Left lung (tissue), 4 donors: ENCODE measurements at regions not wholly inside any gene's neighbourhood (a gene's known extent, or its start where the extent isn't known, plus 50 kb on each side); places are given as distances from the start of the nearest gene placed in this dataset.

ENCODE experiments used
- ATAC-seq: fragments of 200-7000 bp; cut with Tn5 transposase; one replicate; pipeline ENCODE4 v1.9.1; 2020; ENCODE audit warnings: moderate library complexity
- DNase-seq, 4 donors: peaks; one replicate each; pipeline ENCODE4 v3.0.0-alpha.2; 2013 to 2020
- H3K27ac ChIP-seq, 2 donors: fragments of 200-600 bp; sonication (generic) in 1 of 2; one replicate each; pipeline versions ENCODE4 v1.5.0 to v1.8.0; 2020 to 2021
- H3K27me3 ChIP-seq, 2 donors: fragments of 200-600 bp; sonication (generic) in 1 of 2; one replicate each; pipeline versions ENCODE4 v1.5.0 to v1.8.0; 2020 to 2021
- H3K36me3 ChIP-seq, 2 donors: fragments of 200-600 bp; sonication (generic) in 1 of 2; one replicate each; pipeline versions ENCODE4 v1.5.0 to v1.8.0; 2020 to 2021
- H3K4me1 ChIP-seq, 2 donors: fragments of 200-600 bp; one replicate each; pipeline ENCODE4 v1.8.0; 2021
- H3K4me3 ChIP-seq, 2 donors: fragments of 200-600 bp; sonication (generic) in 1 of 2; one replicate each; pipeline versions ENCODE4 v1.5.0 to v1.8.0; 2020 to 2021; ENCODE audit warnings: mild to moderate bottlenecking in 1 of 2
- H3K9me3 ChIP-seq, 2 donors: fragments of 200-600 bp; sonication (generic) in 1 of 2; one replicate each; pipeline versions ENCODE4 v1.5.0 to v1.8.0; 2020 to 2021
- CTCF ChIP-seq, 2 donors: fragments of 200-600 bp; sonication (generic) in 1 of 2; IDR thresholded peaks; one replicate each; pipeline versions ENCODE4 v1.5.0 to v1.8.0; 2021; ENCODE audit warnings: antibody characterized with exemption in 2 of 2
- intact Hi-C, 2 donors: fragments of 100-400 bp; cut with DNase I; formaldehyde crosslinking; loops; one replicate each; pipeline versions ENCODE4 v1.11.2 to v1.14.2; 2022
- donor health status: DM: no; HTN: yes; CAD: no.
- donor health status: DM: no; HTN: no; CAD: no.

- DNase-seq (no peak), ATAC-seq (no peak)
- no peak for TF ChIP-seq CTCF (IDR thresholded peaks at IDR 0.05)
- no peaks in the 10 kb centered on the region for H3K4me1 ChIP-seq
- H3K27ac ChIP-seq: no peak overlapping the region
- intact Hi-C loops: no loop called here
- H3K36me3 ChIP-seq: no peaks in the 10 kb centered on the region
- peaks cover 0 to 2% of the 10 kb centered on the region in 2 donors for H3K9me3 ChIP-seq
- no peaks in the 10 kb centered on the region for H3K27me3 ChIP-seq
- H3K4me3 ChIP-seq: no peak overlapping the region
These were observed 945.4 kb upstream of the FLRT2 start for GRCh38 chr14:84584511-84584910.

DNA sequence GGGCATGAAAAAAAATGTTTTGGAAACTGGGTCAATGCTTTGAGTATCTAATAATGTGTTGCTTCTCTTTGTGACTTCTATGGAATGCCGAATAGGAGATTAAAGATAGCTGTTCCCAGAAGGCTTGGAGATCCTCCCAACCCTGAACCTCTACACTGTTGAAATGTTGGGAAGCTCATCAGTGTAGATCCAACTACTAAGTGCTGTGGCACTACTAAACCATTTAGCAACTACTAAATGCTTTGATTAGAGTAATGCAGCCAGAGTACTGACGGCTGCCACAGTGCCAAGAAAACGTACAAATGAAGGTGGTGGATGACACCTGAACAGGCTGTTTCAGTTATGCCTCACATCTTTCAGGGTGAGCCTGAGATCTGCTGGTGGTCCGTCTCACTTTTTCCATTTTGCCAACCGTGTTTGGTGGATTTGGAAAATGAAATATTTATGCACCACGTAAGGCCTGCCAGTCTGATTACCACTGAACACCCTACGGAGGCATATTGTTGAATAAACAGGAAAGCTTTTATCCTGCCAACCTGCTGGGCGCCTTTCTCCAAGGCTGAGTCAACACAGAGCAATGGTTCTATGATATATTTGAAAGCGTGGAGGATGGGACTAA lies 938.0 kb upstream of the FLRT2 start:
- Histone ChIP-seq H3K36me3 (no peaks in the 10 kb centered on the region), H3K27me3 (no peaks in the 10 kb centered on the region), H3K4me3 (no peak overlapping the region), H3K4me1 (no peaks in the 10 kb centered on the region), H3K9me3 (no peaks in the 10 kb centered on the region), H3K27ac (no peak overlapping the region)
- no peak for TF ChIP-seq CTCF (IDR thresholded peaks at IDR 0.05)
- no peak for ATAC-seq
- DNase-seq: no peak
- intact Hi-C loops: no loop called here

DNA sequence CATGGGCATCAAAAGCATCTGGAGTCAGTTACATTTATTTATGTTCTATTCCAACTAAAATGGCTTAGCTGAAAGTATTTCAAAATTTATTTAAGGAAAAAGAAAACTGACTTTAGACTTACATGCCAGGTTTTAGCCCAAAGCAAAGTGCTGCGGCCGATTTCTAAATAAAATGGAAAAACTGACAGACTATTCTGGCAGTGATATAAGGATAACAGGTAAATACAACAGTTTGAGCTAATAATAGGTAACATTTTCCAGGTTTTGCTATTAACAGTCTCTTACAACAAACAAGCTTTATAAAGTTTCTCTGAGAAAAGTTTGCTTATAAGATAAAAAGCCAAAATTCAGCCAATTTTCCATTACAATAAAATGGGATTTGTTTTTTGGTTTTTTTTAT lies 937.2 kb upstream of the FLRT2 start:
- DNase-seq (no peak), ATAC-seq (no peak)
- H3K27me3 ChIP-seq: no peaks in the 10 kb centered on the region
- intact Hi-C loops: no loop called here
- no peak for TF ChIP-seq CTCF (IDR thresholded peaks at IDR 0.05)
- H3K4me3 ChIP-seq: no peak overlapping the region
- no peak overlapping the region for H3K27ac ChIP-seq
- no peaks in the 10 kb centered on the region for H3K9me3 ChIP-seq
- H3K36me3 ChIP-seq: no peaks in the 10 kb centered on the region
- H3K4me1 ChIP-seq: no peaks in the 10 kb centered on the region

DNA sequence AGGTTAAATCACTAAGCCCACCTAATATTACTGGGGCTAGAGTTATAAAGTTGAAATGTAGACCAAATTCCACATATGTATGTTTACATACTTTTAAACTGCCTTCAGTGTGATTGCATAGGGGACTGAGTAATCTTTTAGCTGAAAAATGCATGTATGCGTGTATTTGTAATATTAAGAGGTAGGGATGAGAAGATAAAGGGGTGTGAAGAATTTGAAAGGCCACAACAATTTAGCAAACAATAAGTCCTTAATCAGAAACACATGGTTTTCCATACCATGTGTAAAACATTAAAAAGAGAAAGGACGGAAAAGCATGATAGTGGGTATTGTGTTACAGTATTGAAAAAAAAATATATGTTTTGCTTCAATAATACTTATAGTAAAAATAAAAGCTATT lies 919.9 kb upstream of the FLRT2 start:
- ATAC-seq: no peak
- no peaks in the 10 kb centered on the region for H3K36me3 ChIP-seq
- H3K4me1 ChIP-seq: no peaks in the 10 kb centered on the region
- H3K27me3 ChIP-seq: no peaks in the 10 kb centered on the region
- H3K4me3 ChIP-seq: no peak overlapping the region
- H3K9me3 ChIP-seq: peaks cover 0 to 2% of the 10 kb centered on the region in 2 donors
- DNase-seq: no peak
- TF ChIP-seq CTCF (IDR thresholded peaks at IDR 0.05): no peak
- intact Hi-C loops: no loop called here
- no peak overlapping the region for H3K27ac ChIP-seq

GRCh38 chr14:84622357-84622756 lies 907.6 kb upstream of the FLRT2 start:
- intact Hi-C loops: no loop called here
- Histone ChIP-seq H3K9me3 (peaks cover 5% of the 10 kb centered on the region in 2 donors), H3K36me3 (no peaks in the 10 kb centered on the region), H3K27me3 (no peaks in the 10 kb centered on the region), H3K27ac (no peak overlapping the region), H3K4me1 (no peaks in the 10 kb centered on the region), H3K4me3 (no peak overlapping the region)
- TF ChIP-seq CTCF (IDR thresholded peaks at IDR 0.05): no peak
- DNase-seq (no peak), ATAC-seq (no peak)
